Mesodermal cell (in vitro differentiated cells): ENCODE measurements at regions not wholly inside any gene's neighbourhood (a gene's known extent, or its start where the extent isn't known, plus 50 kb on each side); places are given as distances from the start of the nearest gene placed in this dataset.

Source experiments
- H3K27ac ChIP-seq: 2 replicates; pipeline ENCODE4 v1.7.0; 2013; ENCODE audit warnings: mild to moderate bottlenecking, low read depth, low read length, moderate library complexity; ENCODE audit not compliant: severe bottlenecking
- H3K36me3 ChIP-seq: 2 replicates; pipeline ENCODE4 v1.7.1; 2013; ENCODE audit warnings: mild to moderate bottlenecking, low read length, moderate library complexity; ENCODE audit not compliant: control insufficient read depth, insufficient read depth
- H3K4me1 ChIP-seq: one replicate; pipeline ENCODE4 v1.7.1; 2013; ENCODE audit warnings: mild to moderate bottlenecking, low read length; ENCODE audit not compliant: insufficient read depth, control insufficient read depth, poor library complexity, severe bottlenecking
- H3K4me3 ChIP-seq: 2 replicates; pipeline ENCODE4 v1.7.0; 2013; ENCODE audit warnings: low read length, control low read depth, mild to moderate bottlenecking; ENCODE audit not compliant: insufficient read depth, poor library complexity, severe bottlenecking; ENCODE audit errors: extremely low read depth
- H3K9me3 ChIP-seq: 2 replicates; pipeline ENCODE4 v1.7.1; 2013; ENCODE audit warnings: mild to moderate bottlenecking, low read length, moderate library complexity; ENCODE audit not compliant: control insufficient read depth
- WGBS, 2 experiments: methylation state at CpG; one replicate each; pipeline ENCODE4 v1.1.5; 2013; ENCODE audit warnings: missing lambda C conversion rate in 2 of 2; ENCODE audit not compliant: insufficient coverage in 2 of 2; 5-methylcytosine and 5-hydroxymethylcytosine counted together

DNA sequence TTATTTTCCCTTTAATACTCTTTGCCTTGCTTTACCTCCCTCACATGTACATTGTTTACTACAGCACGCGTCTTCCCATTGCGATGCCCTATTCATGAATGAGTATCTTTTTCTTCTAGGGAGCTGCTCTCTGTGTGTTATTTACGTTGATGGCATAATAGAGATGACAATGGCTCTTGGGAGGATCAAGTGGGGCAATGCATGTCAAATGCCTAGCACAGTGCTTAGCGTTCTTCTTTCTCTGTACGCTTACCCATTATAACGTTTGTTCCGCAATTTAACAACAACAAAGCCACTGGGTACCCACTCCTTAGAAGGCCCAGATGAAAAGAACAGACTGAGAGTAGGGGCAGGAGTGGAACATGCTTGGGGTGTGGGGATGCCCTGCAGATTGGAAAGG lies 271.6 kb upstream of the TNRC6C start:
- WGBS, 2 experiments, result 82 to 85% methylated on average over 2 to 3 of the region's 8 CpGs
- H3K27ac ChIP-seq, result no peak overlapping the region

DNA sequence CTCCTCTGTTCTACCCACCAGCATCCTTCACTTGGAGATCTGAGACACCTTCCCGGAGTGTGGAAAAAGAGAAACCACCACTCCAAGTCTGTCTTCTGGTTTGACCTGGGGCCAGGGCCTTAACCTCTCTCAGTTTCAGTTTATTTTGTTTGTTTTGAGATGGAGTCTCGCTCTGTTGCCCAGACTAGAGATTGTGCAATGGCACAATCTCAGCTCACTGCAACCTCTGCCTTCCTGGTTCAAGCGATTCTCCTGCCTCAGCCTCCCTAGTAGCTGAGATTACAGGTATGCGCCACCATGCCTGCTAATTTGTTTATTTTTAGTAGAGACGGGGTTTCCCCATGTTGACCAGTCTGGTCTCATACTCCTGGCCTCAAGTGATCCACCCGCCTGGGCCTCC lies 271.1 kb upstream of the TNRC6C start:
- WGBS, 2 experiments, result 82 to 98% methylated on average over 4 to 6 of the region's 6 CpGs
- Histone ChIP-seq H3K4me3 (no peak overlapping the region), H3K9me3 (no peaks in the 10 kb centered on the region), H3K4me1 (no peaks in the 10 kb centered on the region), H3K36me3 (no peaks in the 10 kb centered on the region), H3K27ac (no peak overlapping the region)

More for the DNA sequence above, 271.6 kb upstream of the TNRC6C start:
- Histone ChIP-seq H3K36me3 (no peaks in the 10 kb centered on the region), H3K4me3 (no peak overlapping the region), H3K9me3 (no peaks in the 10 kb centered on the region), H3K4me1 (no peaks in the 10 kb centered on the region)

DNA sequence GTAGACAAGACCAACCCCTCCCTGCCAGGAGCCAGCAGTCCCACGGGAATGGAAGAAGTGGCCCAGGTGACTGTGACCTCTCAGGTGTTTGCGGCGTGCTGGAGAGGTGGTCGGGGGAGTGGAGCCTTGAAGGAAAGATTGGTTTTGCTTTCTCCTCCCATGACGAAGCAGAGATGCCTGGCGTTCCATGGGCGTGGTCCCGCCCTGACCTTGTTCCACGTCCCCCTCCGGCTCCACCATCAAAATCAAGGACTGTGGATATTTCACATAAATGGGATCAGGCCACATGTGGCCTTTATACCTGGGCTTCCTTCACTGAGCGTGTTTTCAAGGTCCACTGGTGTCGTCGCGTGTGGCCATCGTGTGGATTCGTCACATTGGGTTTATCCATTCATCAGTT lies 270.6 kb upstream of the TNRC6C start:
- Histone ChIP-seq H3K27ac (no peak overlapping the region), H3K4me3 (no peak overlapping the region), H3K4me1 (no peaks in the 10 kb centered on the region), H3K9me3 (no peaks in the 10 kb centered on the region), H3K36me3 (no peaks in the 10 kb centered on the region)
- WGBS, 2 experiments, result 92 to 97% methylated on average over 16 of the region's 16 CpGs

DNA sequence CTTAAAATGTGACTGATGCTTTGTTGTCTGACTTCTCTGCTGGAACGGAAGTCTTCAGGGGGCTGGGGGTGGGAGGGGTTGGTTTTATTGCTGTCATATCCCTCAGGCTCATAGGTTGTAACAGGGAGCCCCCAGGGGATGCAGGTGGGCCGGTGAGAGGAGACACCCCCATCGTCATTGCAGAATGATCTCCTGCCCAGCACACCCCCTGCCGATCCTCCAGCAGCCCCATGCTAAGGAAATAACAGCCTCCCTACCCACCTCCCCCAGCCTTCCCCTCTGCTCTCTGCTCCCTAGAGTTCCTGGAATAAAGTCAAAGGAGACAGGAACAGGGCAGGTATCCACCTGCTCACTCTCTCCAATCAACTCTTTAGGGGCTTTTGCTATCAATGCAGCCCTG lies 270.1 kb upstream of the TNRC6C start:
- WGBS, 2 experiments, result 58% methylated on average over 3 of the region's 4 CpGs; no CpG with 5 or more reads in 1 of the 2 experiments
- no peak overlapping the region for H3K27ac ChIP-seq
- H3K4me1 ChIP-seq, result no peaks in the 10 kb centered on the region
- H3K9me3 ChIP-seq, result no peaks in the 10 kb centered on the region
- no peaks in the 10 kb centered on the region for H3K36me3 ChIP-seq
- no peak overlapping the region for H3K4me3 ChIP-seq

DNA sequence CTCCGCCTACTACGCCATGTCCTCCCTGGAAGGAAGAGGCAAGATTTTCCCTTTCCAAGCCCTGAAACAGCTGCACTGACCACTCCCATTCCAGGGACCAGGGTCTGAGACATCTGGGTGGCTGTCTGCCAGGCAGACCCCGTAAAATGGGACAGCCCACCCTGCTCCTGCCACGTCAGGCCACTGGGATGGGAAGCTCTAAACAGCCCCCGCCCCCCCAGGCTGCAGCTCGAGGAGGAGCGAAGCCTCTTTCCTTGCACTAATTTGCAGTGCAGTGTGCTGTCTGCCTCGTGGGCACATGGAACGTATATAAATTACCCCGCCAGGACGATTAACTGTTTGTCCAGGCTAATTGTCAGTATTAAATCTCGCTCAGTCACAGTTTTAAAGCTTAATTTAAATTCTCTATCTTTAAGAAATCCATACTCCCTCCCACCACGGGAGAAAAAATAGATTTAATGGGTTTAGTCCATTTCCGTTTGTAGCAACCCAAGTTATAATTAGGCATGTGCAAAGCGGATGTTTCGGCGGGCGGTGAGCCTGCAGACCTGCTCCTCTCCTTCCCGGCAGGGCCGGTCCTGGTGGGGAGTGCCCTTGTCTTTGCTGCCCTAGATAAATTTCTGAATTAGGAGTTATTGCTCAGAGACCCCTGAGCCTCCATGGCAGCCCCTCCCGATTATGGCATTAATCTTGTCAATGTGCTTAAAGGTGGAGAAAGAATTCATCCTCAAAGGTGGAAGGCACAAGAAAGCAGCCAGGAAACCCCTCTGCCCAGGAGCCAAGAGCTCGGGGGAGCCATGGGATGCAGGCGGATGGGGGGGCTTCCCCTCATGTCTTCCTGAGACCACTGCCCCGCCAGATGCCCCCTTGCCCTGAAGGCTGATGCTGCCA lies 268.0 kb upstream of the TNRC6C start:
- 80 to 90% methylated on average over 20 of the region's 24 CpGs for WGBS, 2 experiments
- Histone ChIP-seq H3K9me3 (no peaks in the 10 kb centered on the region), H3K4me3 (no peak overlapping the region), H3K4me1 (no peaks in the 10 kb centered on the region), H3K27ac (no peak overlapping the region), H3K36me3 (no peaks in the 10 kb centered on the region)

DNA sequence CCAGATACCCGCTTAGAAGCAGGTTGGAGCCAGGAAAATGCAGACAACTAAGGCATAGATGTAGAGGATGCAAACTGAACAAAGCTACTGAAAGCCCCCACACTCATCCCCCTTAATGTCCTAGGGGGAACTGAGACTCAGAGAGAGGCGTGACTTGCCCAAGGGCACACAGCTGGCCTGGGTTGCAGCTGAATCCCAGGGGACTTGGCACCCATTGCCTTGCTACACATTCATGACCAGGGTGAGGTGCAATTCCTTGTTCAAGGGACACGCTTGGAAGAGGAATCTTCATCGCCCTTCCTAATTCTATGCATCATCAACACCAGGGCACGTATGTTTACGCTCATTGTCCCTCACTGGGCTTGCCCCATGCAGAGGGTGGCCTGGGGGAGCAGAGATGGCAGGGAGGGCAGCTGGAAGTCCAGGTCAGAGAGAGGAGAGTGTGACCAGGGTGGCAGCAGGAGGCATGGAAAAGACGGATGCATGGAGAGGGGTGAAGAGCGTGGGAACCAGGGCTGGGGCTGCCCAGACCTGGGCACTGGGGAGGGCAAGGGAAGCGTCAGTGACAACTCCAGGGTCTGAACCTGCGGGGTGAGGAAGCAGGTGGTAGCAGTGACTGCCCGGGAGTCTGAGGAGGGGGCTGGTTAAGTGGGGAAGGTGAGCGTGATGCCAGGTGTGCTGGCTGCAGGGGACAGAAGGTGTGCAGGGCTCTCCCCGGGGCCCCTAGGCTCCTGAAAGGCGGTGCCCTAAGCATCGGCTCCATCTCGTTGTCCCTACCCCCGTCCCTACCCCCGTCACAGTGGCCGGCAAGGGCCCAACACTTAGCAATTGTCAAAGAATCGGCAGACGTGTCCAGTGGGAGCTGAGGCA lies 267.1 kb upstream of the TNRC6C start:
- Histone ChIP-seq H3K27ac (no peak overlapping the region), H3K4me1 (no peaks in the 10 kb centered on the region), H3K4me3 (no peak overlapping the region), H3K9me3 (no peaks in the 10 kb centered on the region), H3K36me3 (no peaks in the 10 kb centered on the region)
- WGBS, 2 experiments, result 85 to 86% methylated on average over 19 of the region's 21 CpGs

DNA sequence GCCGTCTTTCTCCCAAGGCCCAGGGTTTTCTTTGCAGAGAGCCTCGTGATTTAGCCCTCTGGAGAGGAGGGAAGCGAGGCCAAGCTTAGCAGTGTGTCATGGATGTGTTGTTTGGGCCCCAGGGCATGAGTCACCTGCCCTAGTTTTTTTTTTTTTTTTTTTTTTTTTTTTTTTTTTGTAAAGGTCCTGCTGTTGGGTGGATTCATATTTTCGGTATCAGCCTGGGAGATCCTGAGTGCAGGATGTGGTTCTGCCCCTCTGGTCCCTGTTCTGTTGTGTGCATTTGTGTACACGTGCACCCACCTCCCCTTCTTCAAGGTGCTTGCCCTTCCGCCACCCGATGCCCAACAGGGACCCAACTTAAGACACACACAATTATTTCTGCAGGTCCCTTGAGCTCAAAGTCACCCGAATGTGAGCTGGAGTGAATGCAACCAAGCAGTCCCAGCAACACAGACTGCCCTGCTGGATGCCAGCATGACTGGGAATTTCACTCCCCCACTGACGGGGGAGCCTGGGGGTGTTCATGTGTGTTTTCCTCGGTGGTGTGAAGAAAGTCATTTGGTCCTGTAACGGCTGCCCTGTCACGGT lies 265.8 kb upstream of the TNRC6C start:
- H3K36me3 ChIP-seq, result no peaks in the 10 kb centered on the region
- WGBS, 2 experiments, result 74 to 89% methylated on average over 5 of the region's 12 CpGs
- H3K27ac ChIP-seq, result no peak overlapping the region
- H3K4me1 ChIP-seq, result no peaks in the 10 kb centered on the region
- no peak overlapping the region for H3K4me3 ChIP-seq
- no peaks in the 10 kb centered on the region for H3K9me3 ChIP-seq

DNA sequence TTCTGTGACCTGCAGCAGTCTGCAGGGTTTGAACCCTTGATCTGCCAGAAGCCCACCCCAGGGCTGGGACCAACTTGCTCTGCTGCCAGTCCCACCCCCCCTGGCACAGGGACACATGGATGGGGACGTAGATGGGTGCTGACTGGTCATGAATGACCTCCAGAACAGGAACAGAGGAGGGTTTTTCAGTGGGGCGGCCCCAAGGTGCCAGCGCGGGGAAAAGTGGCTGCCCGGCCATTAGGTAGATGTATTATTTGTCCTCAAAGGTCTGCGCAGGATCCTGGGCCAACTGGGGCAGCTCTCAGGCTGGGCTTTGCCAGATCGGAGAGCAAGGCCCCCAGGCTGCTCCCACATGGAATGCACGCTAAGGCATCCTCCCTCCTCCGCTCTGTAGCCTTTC lies 265.2 kb upstream of the TNRC6C start:
- no peaks in the 10 kb centered on the region for H3K36me3 ChIP-seq
- H3K27ac ChIP-seq, result no peak overlapping the region
- no peaks in the 10 kb centered on the region for H3K9me3 ChIP-seq
- 85 to 92% methylated on average over 7 to 8 of the region's 9 CpGs for WGBS, 2 experiments
- no peak overlapping the region for H3K4me3 ChIP-seq
- no peaks in the 10 kb centered on the region for H3K4me1 ChIP-seq

DNA sequence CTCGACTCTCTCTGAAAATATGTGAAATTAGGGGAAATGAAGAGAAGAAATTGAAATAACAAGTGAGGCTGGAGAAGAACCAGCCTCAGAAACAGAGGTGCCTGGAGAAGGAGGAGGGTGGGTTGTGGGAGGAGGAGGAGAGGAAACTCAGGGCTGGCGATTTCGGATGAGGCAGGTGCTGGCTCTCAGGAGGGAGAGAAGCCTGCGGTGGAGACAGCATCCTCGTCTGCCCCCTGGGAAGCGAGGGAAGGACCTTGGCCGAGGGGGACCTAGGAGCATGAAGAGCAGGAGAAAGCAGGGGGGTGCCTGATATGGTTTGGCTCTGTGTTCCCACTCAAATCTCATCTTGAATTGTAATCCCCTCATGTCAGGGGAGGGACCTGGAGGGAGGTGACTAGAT lies 264.7 kb upstream of the TNRC6C start:
- WGBS, 2 experiments, result 65 to 72% methylated on average over 3 to 6 of the region's 7 CpGs
- Histone ChIP-seq H3K9me3 (no peaks in the 10 kb centered on the region), H3K36me3 (no peaks in the 10 kb centered on the region), H3K27ac (no peak overlapping the region), H3K4me3 (no peak overlapping the region), H3K4me1 (no peaks in the 10 kb centered on the region)

DNA sequence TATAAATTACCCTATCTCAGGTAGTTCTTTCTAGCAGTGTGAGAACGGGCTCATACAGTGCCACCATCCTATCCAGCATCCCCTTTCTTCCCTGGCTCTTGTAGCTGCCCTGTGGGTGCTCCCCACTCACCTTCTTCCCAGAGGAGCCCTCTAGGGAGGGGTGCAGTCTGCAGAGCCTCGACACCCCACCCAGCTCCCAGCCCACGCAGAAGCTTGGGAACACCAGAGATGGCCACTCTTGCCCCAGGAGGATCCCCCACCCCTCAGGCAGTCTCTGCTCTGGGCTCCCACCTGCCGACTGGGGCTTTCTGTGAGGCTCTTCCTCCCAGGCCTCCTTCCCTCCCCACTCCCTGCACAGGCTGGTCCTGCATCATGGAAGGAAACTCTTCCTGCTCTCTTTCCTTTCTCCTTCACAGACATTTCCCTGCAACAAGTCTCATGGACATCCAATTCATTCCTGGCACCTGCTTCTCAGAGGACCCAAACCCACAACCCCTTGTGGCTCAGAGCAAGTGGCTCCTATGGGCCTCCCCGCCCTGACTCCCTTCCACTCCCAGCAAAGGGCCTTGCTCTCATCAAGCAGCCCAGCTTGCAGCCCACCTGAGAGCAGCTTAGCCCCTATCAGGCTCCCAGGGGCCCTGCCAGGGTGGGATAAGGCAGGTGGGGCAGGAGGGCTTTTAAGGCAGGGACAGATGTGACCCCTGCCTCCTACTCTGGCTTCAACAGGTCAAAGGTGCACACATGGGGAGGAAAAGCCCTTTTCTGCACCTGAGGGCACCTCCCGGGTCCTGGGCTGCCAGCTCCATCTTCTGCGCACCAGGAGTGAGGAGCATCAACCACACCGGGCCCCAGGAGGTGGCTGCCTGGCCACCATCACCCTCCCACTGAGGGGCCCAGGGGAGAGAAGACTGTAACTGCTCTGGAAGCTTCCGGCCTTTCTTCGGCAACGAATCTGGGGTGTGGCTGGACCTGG lies 263.8 kb upstream of the TNRC6C start:
- no peaks in the 10 kb centered on the region for H3K36me3 ChIP-seq
- H3K9me3 ChIP-seq, result no peaks in the 10 kb centered on the region
- H3K4me1 ChIP-seq, result no peaks in the 10 kb centered on the region
- H3K4me3 ChIP-seq, result no peak overlapping the region
- H3K27ac ChIP-seq, result no peak overlapping the region
- 70 to 96% methylated on average over 2 to 9 of the region's 11 CpGs for WGBS, 2 experiments
